ENCODE measurements at regions not wholly inside any gene's neighbourhood (a gene's known extent, or its start where the extent isn't known, plus 50 kb on each side); places are given as distances from the start of the nearest gene placed in this dataset.
"Not testable (repeated sequence)": the region's sequence is repeated elsewhere in the genome, so short reads cannot be mapped to it uniquely, and the experiment has no call there.

- peak; percentile 39 to 51 for DNase-seq (ENCODE audit: low read depth in 2 of 2)
- TF ChIP-seq, protein P1, sequence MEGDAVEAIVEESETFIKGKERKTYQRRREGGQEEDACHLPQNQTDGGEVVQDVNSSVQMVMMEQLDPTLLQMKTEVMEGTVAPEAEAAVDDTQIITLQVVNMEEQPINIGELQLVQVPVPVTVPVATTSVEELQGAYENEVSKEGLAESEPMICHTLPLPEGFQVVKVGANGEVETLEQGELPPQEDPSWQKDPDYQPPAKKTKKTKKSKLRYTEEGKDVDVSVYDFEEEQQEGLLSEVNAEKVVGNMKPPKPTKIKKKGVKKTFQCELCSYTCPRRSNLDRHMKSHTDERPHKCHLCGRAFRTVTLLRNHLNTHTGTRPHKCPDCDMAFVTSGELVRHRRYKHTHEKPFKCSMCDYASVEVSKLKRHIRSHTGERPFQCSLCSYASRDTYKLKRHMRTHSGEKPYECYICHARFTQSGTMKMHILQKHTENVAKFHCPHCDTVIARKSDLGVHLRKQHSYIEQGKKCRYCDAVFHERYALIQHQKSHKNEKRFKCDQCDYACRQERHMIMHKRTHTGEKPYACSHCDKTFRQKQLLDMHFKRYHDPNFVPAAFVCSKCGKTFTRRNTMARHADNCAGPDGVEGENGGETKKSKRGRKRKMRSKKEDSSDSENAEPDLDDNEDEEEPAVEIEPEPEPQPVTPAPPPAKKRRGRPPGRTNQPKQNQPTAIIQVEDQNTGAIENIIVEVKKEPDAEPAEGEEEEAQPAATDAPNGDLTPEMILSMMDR (IDR thresholded peaks at IDR 0.05; ENCODE audit: low read depth, low read length), result no peak
- H3K4me3 ChIP-seq (replicated peaks in 1 of 2; ENCODE audit: low read depth in 2 of 2, low read length in 2 of 2), result no peak overlapping the region
Observed at GRCh38 chr4:14167876-14168510, 540.5 kb upstream of the BOD1L1 start.

GRCh38 chr4:14168919-14169318 lies 541.4 kb upstream of the BOD1L1 start:
- peak; percentile 80 to 97 for DNase-seq (ENCODE audit: low read depth in 2 of 2)
- TF ChIP-seq, protein P1 (IDR thresholded peaks at IDR 0.05; ENCODE audit: low read depth, low read length), result no peak
- H3K4me3 ChIP-seq (replicated peaks in 1 of 2; ENCODE audit: low read depth in 2 of 2, low read length in 2 of 2), result no peak overlapping the region

- DNase-seq (ENCODE audit: low read depth in 2 of 2), result peak; percentile 24 to 75
- TF ChIP-seq, protein P1 (IDR thresholded peaks at IDR 0.05; ENCODE audit: low read depth, low read length), result no peak
- no peak overlapping the region for H3K4me3 ChIP-seq (replicated peaks in 1 of 2; ENCODE audit: low read depth in 2 of 2, low read length in 2 of 2)
Observed at GRCh38 chr4:14169460-14169859, 541.9 kb upstream of the BOD1L1 start.

DNA sequence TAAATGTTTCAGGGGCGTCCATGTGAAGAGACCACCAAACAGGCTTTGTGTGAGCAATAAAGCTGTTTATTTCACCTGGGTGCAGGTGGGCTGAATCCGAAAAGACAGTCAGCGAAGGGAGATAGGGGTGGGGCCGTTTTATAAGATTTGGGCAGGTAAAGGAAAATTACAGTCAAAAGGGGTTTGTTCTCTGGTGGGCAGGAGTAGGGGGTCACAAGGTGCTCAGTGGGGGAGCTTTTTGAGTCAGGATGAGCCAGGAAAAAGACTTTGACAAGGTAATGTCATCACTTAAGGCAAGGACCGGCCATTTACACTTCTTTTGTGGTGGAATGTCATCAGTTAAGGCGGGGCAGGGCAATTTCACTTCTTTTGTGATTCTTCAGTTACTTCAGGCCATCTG lies 542.4 kb upstream of the BOD1L1 start:
- H3K4me3 ChIP-seq (replicated peaks in 1 of 2; ENCODE audit: low read depth in 2 of 2, low read length in 2 of 2); DNase-seq (ENCODE audit: low read depth in 2 of 2): not testable (repeated sequence)

DNA sequence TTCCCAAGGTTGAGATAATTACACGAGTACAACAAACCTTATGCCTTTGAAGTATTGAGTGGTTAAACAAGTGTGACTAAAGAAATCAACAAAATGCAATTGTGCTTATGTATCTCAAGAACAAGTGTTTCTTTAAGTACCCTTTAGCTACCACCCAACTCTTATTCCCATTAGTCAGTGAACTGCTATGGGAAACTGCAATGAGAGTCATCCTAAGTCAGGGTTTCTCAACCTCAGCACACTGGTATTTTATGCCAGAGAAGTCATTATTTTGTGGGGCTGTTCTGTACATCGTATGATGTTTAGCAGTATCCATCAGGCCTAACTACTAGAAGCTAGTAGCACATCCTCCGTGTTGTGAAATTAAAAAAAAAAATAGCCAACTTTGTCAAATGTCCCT lies 549.1 kb upstream of the BOD1L1 start:
- DNase-seq (ENCODE audit: low read depth in 2 of 2), result no peak
- no peak overlapping the region for H3K4me3 ChIP-seq (replicated peaks in 1 of 2; ENCODE audit: low read depth in 2 of 2, low read length in 2 of 2)
- TF ChIP-seq, protein P1 (IDR thresholded peaks at IDR 0.05; ENCODE audit: low read depth, low read length), result no peak

- TF ChIP-seq, protein P1 (IDR thresholded peaks at IDR 0.05; ENCODE audit: low read depth, low read length), result no peak
- no peak for DNase-seq (ENCODE audit: low read depth in 2 of 2)
- no peak overlapping the region for H3K4me3 ChIP-seq (replicated peaks in 1 of 2; ENCODE audit: low read depth in 2 of 2, low read length in 2 of 2)
Observed at GRCh38 chr4:14177987-14178386, 550.5 kb upstream of the BOD1L1 start.

DNA sequence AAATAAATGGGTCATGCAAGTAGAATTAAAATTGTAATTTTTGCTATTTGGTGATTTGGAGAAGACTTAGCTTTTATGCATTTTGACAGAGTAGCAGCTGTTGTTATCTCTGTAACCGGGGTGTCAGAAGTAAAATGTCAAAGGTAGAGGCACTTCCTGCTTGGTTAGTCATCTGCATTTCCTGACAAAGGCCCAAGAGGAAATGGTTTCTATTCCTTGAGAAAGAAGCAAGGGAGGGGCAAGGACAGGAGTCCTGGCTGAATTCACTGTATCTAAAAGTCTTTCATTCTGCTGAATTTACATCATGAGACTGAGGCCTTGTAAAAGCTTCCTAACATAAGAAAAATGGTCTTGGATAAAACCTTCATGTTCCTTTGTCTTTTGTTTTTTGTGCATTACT lies 550.9 kb upstream of the BOD1L1 start:
- DNase-seq (ENCODE audit: low read depth in 2 of 2), result peak; percentile 72
- TF ChIP-seq, protein P1 (IDR thresholded peaks at IDR 0.05; ENCODE audit: low read depth, low read length), result no peak
- no peak overlapping the region for H3K4me3 ChIP-seq (replicated peaks in 1 of 2; ENCODE audit: low read depth in 2 of 2, low read length in 2 of 2)

All from cardiac fibroblast (primary cell).